Liver (tissue), 3 donors: ENCODE measurements at regions not wholly inside any gene's neighbourhood (a gene's known extent, or its start where the extent isn't known, plus 50 kb on each side); places are given as distances from the start of the nearest gene placed in this dataset.

Experiments used
- GABPA ChIP-seq, 2 donors: IDR thresholded peaks in 1 of 2; conservative IDR thresholded peaks in 1 of 2; 2 replicates each; pipeline ENCODE4 v1.6.1; 2016; ENCODE audit warnings: antibody characterized with exemption in 2 of 2, mild to moderate bottlenecking in 1 of 2, moderate library complexity in 1 of 2
- NR2F2 ChIP-seq: IDR thresholded peaks from 2 replicates; pipeline ENCODE4 v1.6.1; 2016; ENCODE audit warnings: antibody characterized with exemption
- RAD21 ChIP-seq, 2 donors: IDR thresholded peaks; 2 replicates each; pipeline ENCODE4 v1.6.1; 2016; ENCODE audit warnings: antibody characterized with exemption in 2 of 2, mild to moderate bottlenecking in 2 of 2
- TF ChIP-seq, protein P1 (sequence below): fragments of 150-350 bp; IDR thresholded peaks from 2 replicates; pipeline ENCODE4 v1.5.1; 2017; ENCODE audit warnings: improper control_type of control experiment, low read depth, low read length; ENCODE audit not compliant: missing input control
- TF ChIP-seq, protein P2 (sequence below): IDR thresholded peaks from 2 replicates; pipeline ENCODE4 v1.6.1; 2016; ENCODE audit warnings: antibody characterized with exemption
- donor health status: healthy.
- donor health status: healthy.

DNA sequence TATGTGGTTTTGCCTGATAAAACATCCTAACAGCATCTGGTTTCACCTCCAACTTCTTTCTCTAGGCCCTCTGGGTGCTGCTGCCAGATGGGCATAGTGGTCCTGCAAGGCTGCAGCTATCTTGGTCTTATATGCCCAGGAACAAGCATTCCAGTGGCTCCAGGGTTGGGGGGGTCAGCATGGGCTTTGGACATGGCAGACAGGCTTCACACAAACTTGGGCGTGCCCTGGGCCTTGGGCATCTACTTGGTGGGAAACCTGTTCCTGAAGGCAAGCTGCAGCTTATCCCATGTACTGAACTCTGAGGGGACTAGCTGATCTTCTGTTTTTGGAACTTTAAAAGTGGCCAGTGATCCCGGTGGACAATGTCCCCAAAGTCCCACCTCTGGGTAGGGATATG lies 54.9 kb upstream of the ZNF678 start:
- TF ChIP-seq, protein P1, sequence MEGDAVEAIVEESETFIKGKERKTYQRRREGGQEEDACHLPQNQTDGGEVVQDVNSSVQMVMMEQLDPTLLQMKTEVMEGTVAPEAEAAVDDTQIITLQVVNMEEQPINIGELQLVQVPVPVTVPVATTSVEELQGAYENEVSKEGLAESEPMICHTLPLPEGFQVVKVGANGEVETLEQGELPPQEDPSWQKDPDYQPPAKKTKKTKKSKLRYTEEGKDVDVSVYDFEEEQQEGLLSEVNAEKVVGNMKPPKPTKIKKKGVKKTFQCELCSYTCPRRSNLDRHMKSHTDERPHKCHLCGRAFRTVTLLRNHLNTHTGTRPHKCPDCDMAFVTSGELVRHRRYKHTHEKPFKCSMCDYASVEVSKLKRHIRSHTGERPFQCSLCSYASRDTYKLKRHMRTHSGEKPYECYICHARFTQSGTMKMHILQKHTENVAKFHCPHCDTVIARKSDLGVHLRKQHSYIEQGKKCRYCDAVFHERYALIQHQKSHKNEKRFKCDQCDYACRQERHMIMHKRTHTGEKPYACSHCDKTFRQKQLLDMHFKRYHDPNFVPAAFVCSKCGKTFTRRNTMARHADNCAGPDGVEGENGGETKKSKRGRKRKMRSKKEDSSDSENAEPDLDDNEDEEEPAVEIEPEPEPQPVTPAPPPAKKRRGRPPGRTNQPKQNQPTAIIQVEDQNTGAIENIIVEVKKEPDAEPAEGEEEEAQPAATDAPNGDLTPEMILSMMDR: no peak
- TF ChIP-seq NR2F2: no peak
- TF ChIP-seq, protein P2, sequence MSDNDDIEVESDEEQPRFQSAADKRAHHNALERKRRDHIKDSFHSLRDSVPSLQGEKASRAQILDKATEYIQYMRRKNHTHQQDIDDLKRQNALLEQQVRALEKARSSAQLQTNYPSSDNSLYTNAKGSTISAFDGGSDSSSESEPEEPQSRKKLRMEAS: no peak
- TF ChIP-seq RAD21 (IDR thresholded peaks at IDR 0.05): no peak
- TF ChIP-seq GABPA (IDR thresholded peaks at IDR 0.05 in 1 of 2, conservative IDR thresholded peaks at IDR 0.05 in 1 of 2): no peak
